ENCODE measurements at regions not wholly inside any gene's neighbourhood (a gene's known extent, or its start where the extent isn't known, plus 50 kb on each side); places are given as distances from the start of the nearest gene placed in this dataset.

DNA sequence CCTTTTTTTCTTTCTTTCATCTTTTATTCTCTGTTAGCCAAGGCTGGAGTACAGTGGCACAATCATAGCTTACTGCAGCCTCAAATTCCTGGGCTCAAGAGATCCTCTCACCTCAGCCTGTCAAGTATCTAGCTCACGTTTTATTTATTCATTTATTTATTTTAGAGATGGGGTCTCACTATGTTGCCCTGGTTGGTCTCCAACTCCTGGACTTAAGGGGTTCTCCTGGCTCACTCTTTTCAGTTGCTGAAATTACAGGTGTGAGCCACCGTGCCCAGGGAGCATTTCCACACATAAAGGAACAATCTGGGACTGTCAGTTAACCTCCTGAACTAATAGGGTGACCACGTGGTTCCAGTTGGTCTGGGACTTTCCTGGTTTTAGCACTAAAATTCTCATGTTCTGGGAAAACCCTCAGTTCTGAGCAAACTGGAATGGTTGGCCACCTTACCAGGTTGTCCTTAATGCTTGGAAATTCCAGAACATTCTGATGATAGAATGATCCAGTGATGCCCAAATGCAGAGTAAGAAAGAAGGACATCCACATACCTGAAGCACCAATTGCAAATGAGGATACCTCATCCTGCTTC lies 105.5 kb upstream of the ZNF217 start:
- no peaks in the 10 kb centered on the region for H3K36me3 ChIP-seq (ENCODE audit: control insufficient read depth, low read length)
- no peak overlapping the region for H3K4me3 ChIP-seq (ENCODE audit: low read length)
- H3K4me2 ChIP-seq (ENCODE audit: low read length), result no peak overlapping the region
- no peaks in the 10 kb centered on the region for H4K20me1 ChIP-seq (ENCODE audit: control insufficient read depth, insufficient read depth, low read depth, low read length)
- no peaks in the 10 kb centered on the region for H3K9me2 ChIP-seq (replicated peaks; ENCODE audit: control insufficient read depth, low read length)
- TF ChIP-seq EZH2phosphoT487 (IDR thresholded peaks at IDR 0.05; ENCODE audit: borderline replicate concordance, low read length), result no peak
- TF ChIP-seq, protein P1, sequence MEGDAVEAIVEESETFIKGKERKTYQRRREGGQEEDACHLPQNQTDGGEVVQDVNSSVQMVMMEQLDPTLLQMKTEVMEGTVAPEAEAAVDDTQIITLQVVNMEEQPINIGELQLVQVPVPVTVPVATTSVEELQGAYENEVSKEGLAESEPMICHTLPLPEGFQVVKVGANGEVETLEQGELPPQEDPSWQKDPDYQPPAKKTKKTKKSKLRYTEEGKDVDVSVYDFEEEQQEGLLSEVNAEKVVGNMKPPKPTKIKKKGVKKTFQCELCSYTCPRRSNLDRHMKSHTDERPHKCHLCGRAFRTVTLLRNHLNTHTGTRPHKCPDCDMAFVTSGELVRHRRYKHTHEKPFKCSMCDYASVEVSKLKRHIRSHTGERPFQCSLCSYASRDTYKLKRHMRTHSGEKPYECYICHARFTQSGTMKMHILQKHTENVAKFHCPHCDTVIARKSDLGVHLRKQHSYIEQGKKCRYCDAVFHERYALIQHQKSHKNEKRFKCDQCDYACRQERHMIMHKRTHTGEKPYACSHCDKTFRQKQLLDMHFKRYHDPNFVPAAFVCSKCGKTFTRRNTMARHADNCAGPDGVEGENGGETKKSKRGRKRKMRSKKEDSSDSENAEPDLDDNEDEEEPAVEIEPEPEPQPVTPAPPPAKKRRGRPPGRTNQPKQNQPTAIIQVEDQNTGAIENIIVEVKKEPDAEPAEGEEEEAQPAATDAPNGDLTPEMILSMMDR (IDR thresholded peaks at IDR 0.05; ENCODE audit: low read depth, low read length, poor library complexity, severe bottlenecking), result no peak
- H3K27me3 ChIP-seq (ENCODE audit: control insufficient read depth, low read length), result no peaks in the 10 kb centered on the region
- H3K9me3 ChIP-seq (ENCODE audit: control insufficient read depth, insufficient read depth, low read length), result no peaks in the 10 kb centered on the region
- H3K79me2 ChIP-seq (ENCODE audit: control insufficient read depth, low read length), result no peaks in the 10 kb centered on the region
- no peaks in the 10 kb centered on the region for H3F3A ChIP-seq (ENCODE audit: control insufficient read depth, insufficient read depth)
- no peaks in the 10 kb centered on the region for H3K4me1 ChIP-seq (ENCODE audit: control insufficient read depth, low read length)
- H3K27ac ChIP-seq (ENCODE audit: low read depth, low read length), result no peak overlapping the region

DNA sequence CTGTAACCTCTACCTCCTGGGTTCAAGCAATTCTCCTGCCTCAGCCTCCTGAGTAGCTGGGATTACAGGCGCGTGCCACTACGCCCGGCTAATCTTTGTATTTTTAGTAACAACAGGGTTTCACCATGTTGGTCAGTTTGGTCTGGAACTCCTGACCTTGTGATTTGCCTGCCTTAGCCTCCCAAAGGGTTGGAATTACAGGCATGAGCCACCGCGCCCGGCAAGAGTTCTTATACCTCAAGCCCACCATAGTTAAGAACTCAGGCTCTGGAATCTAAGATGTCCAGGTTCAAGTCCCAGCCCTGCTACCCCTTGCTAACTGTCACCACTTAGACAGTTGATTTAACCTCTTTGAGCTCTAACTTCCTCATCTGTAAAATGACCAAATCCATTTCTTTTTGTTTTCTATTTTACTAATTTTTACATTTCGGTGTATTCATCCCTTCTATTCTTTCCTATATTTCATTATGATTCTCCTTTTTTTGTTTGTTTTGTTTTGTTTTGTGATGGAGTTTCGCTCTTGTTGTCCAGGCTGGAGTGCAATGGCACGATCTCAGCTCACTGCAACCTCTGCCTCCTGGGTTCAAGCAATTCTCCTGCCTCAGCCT lies 104.8 kb upstream of the ZNF217 start:
- no peaks in the 10 kb centered on the region for H3K9me3 ChIP-seq (ENCODE audit: control insufficient read depth, insufficient read depth, low read length)
- H3K4me2 ChIP-seq (ENCODE audit: low read length), result no peak overlapping the region
- no peak overlapping the region for H3K4me3 ChIP-seq (ENCODE audit: low read length)
- H3F3A ChIP-seq (ENCODE audit: control insufficient read depth, insufficient read depth), result no peaks in the 10 kb centered on the region
- no peaks in the 10 kb centered on the region for H3K79me2 ChIP-seq (ENCODE audit: control insufficient read depth, low read length)
- H3K4me1 ChIP-seq (ENCODE audit: control insufficient read depth, low read length), result peaks cover 1% of the 10 kb centered on the region
- H3K27ac ChIP-seq (ENCODE audit: low read depth, low read length), result no peak overlapping the region
- no peaks in the 10 kb centered on the region for H3K9me2 ChIP-seq (replicated peaks; ENCODE audit: control insufficient read depth, low read length)
- no peak for TF ChIP-seq EZH2phosphoT487 (IDR thresholded peaks at IDR 0.05; ENCODE audit: borderline replicate concordance, low read length)
- TF ChIP-seq, protein P1 (IDR thresholded peaks at IDR 0.05; ENCODE audit: low read depth, low read length, poor library complexity, severe bottlenecking), result no peak
- H4K20me1 ChIP-seq (ENCODE audit: control insufficient read depth, insufficient read depth, low read depth, low read length), result no peaks in the 10 kb centered on the region
- no peaks in the 10 kb centered on the region for H3K36me3 ChIP-seq (ENCODE audit: control insufficient read depth, low read length)
- no peaks in the 10 kb centered on the region for H3K27me3 ChIP-seq (ENCODE audit: control insufficient read depth, low read length)

DNA sequence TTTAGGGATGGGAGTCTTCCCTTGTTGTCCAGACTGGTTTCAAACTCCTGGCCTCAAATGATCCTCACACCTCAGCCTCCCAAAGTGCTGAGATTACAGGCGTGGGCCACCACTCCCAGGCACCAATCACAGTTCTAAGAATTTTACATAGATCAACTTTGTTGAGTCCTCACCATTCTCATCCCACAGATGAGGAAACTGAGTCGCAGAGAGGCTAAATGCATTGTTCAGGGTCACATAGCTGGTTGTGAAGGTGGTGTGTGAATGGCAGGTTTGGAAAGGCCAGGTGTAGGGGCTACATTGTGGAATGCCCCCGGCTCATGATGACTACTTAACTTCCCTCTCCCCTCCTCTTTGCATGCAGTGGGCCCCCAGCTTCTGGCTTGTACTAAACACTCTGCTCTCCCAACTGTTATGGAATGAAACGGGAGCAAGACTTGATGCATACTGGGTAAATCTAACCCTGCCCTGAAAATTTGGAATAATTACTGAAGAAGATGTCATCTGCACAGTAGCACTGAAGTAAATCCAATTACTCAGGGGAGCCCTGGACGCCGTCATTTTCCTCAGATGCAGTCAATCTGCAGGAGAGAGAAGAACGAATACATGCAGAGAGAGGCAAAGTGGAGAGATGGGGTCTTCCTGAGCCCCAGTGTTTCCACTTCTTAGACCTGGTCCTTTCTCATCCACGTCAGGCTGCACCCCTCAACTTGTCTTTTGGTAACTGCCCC lies 102.3 kb upstream of the ZNF217 start:
- Histone ChIP-seq H3K4me3 (ENCODE audit: low read length) (no peak overlapping the region), H3K36me3 (ENCODE audit: control insufficient read depth, low read length) (no peaks in the 10 kb centered on the region), H3K4me1 (ENCODE audit: control insufficient read depth, low read length) (peaks cover 10% of the 10 kb centered on the region), H3K9me3 (ENCODE audit: control insufficient read depth, insufficient read depth, low read length) (no peaks in the 10 kb centered on the region), H3K4me2 (ENCODE audit: low read length) (no peak overlapping the region), H4K20me1 (ENCODE audit: control insufficient read depth, insufficient read depth, low read depth, low read length) (no peaks in the 10 kb centered on the region), H3K9me2 (replicated peaks; ENCODE audit: control insufficient read depth, low read length) (no peaks in the 10 kb centered on the region), H3F3A (ENCODE audit: control insufficient read depth, insufficient read depth) (no peaks in the 10 kb centered on the region), H3K27ac (ENCODE audit: low read depth, low read length) (no peak overlapping the region), H3K27me3 (ENCODE audit: control insufficient read depth, low read length) (no peaks in the 10 kb centered on the region), H3K79me2 (ENCODE audit: control insufficient read depth, low read length) (no peaks in the 10 kb centered on the region)
- TF ChIP-seq, protein P1 (IDR thresholded peaks at IDR 0.05; ENCODE audit: low read depth, low read length, poor library complexity, severe bottlenecking), result no peak
- TF ChIP-seq EZH2phosphoT487 (IDR thresholded peaks at IDR 0.05; ENCODE audit: borderline replicate concordance, low read length), result no peak

Measured in DOHH2 (cell line).